ENCODE measurements at regions not wholly inside any gene's neighbourhood (a gene's known extent, or its start where the extent isn't known, plus 50 kb on each side); places are given as distances from the start of the nearest gene placed in this dataset.
"Not testable (repeated sequence)": the region's sequence is repeated elsewhere in the genome, so short reads cannot be mapped to it uniquely, and the experiment has no call there.

GRCh38 chr1:217137210-217137881 lies 414.1 kb upstream of the ESRRG start:
- FAIRE-seq, result no peak

- FAIRE-seq, result no peak
Measured at GRCh38 chr1:217136895-217137205, 413.6 kb upstream of the ESRRG start.

DNA sequence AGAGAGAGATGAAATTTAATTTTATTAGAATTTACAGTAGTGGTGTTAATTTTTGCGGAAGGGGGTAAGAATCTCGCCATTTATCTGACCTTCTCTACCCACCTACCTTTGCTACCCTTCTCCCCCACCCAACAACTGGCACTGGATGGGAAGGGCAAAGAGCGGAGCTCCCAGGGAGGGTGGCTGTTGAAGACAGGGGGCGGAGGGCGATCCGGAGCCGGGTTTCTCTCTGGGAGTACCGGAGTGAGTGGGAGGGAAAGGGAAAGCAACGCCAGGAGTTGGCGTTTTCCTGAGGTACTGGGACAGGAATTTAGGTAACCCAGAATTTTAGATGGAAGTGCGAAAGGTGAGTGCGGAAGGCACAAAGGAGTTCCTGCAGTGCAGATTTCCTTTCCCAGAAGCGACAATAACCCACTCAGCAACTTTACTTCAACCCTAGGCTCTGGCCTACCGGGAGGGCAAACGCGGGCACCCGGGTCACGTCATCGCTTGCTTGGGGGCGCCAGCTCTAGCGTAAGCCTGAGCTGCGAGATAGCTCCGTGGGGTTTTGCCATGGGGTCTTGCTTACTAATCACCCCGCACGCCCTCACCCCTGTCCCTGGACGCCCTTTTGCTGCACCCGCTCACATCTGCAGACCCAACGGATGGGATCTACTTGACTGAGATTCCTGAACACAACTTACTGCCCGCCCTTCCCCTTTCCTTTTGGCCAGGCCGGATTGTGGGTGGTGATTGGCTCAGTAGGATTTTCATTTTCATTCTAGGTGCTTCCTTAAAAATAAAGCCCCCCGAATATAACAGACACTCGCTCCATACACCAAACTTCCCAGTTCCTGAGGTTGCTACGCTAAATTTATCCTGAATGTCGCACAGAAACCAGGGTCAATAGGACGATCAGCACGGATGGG lies 413.0 kb upstream of the ESRRG start:
- no peak for FAIRE-seq

GRCh38 chr1:217135569-217135915 lies 412.3 kb upstream of the ESRRG start:
- no peak for FAIRE-seq

DNA sequence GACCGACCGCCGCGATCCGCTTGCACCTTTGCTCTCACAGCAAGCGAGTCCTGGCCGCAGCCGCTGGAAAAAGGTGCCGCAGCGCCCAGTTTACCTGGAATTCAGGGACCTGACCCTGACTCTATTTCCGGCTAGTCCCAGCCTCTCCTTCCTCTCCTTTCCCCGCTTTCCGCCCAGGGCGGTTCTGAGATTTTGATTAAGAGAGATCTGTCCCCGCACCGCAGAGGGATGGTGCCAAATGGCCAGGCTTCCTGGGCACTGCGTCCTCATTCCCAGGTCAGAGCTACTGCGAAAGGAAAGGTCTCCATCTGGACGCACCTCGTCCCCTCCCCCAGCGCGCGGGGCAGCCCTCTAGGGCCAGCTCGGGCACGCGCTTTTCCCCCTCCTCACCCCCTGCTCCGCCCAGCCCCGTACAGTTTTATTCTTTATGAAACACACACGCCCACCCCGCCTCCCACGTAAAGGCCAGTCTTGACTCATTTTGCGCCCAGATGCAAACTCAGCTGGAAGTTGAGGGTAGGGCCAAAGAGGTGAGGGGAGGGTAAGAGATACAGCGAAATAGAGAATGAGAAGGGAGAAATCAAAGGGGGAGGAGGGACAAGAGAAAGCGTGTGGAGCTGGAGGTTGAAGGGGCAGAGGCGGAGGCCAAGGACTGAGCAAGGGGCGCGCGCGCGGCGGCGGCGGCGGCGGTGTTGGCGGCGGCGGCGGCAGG lies 411.8 kb upstream of the ESRRG start:
- FAIRE-seq, result no peak

DNA sequence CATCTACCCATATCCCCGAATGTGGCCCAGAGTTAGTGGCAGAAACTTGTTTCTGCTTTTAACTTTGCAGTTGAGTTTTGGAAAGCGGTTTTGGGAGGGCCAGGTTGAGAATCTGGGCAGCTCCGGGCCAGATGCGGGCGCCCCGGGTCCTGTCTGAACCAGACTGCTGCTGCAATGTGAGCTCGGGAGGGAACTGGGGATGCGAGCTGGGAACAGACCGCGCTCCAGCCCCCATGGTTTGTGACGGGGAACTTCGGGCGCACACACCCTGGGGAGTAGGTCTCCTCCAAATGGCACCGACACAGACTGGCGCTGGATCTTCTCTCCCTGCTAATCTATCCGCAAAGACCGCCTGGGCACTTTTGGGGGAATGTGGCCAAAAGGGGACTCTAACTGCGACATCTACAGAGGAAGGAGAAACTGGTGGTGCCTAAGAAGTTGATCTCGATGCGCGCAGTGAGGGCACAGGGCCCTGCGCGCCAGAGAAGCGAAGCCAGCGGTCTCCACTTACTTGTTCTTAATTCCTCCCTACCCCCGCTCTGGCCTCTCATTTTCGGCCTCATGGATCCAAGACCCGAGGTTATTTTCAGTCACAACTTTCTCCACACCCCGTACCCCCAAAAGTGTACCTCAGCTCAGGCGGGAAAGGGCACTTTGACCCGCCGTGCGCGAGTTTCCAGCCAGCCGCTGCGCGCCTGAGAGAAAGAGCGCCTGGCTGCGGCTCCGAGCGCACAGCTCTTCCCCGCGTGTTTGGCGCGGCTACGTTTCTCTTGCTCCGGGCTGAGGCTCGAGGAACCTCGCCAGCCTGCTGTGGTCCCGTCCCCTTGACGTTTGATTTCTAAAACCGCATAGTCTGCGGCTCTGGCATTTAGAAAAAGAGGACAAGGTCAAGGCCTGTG lies 411.0 kb upstream of the ESRRG start:
- no peak for FAIRE-seq

DNA sequence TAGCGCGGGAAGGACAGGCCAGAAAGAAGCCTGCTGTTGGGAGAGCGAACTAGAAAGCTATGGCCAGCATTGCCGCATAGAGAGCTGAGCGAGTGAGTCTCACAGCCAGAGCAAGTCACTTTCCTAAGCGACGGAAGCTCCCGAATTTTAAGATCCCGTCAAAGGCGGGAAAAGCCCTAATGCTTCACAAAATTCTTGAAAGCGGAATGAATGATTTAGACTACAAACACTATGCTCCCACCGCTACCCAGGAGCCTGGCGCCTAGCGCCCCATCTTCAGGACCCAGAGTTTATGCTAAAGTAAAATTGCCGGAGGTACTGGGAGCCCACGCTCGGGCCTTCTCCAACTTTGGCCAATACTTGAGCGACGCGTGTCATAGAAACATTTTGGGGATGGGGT lies 409.9 kb upstream of the ESRRG start:
- no peak for FAIRE-seq

GRCh38 chr1:217123340-217123739 lies 400.1 kb upstream of the ESRRG start:
- not testable (repeated sequence) for FAIRE-seq

DNA sequence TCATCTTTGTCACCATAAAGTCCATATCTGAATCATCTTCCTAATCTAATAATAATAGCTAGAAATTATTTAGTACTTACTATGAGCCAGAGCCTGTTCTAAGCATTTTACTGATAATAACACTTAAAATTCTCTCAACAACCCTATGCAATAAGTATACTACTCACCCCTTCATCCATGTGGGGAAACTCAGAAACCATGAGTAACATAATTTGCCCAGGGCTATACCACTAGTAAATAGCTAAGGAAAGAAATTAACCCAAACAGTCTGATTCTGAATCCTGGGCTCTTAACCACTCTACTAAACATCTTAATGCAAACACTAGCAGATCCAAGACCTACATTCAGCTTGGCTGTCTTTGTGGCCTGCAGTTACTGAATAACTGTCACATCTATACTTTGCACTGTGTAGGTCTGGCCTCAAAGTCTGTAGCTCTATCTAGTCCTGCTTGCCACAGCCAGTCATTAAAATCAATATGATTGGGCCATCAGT lies 394.8 kb upstream of the ESRRG start:
- no peak for FAIRE-seq

DNA sequence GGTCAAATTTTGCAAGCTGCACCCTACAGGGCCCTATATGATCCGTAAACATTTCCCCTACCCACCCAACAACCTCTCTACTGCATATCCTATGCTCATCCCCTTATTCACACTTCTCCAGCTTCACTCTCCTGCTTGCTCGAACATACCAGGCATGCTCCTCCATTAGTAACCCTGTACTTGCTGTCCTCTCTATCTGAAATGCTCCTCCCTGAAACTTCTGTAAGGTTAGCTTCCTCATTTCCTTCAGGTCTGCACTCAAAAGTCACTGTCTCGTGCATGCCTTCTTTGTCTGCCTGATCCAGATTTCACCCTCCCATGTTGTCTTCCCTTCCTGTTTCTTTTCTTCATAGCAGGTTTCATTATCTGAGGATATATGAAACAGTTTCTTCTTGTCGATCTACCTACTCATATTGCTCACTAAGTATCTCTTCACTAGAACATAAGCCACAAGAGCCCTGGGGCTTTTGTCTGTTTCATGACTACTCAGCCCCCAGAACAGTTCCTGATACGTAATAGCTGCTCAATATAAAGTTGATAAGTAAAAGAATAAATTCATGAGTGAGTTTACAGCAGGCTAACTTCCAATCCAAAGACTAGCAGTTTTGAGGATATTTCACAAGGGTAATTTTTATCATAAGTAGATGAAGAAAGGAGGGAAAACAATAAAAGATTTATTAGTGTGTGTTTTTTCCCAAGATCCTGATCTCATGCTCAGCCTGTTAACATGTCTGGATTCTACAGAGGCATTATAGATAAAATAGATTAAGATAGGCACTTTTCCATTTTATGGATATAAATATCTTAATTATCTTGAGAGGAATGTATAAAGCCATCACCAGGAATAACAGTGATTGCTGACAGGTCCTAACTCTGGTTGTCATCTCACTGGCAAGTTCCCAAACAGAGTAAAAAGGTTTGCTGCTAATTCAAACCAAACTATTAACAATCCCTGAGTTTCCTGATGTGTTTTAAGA lies 392.5 kb upstream of the ESRRG start:
- FAIRE-seq, result no peak

- no peak for FAIRE-seq
Measured at GRCh38 chr1:217109928-217110327, 386.7 kb upstream of the ESRRG start.

- FAIRE-seq, result no peak
Measured at GRCh38 chr1:217106231-217106901, 383.1 kb upstream of the ESRRG start.

DNA sequence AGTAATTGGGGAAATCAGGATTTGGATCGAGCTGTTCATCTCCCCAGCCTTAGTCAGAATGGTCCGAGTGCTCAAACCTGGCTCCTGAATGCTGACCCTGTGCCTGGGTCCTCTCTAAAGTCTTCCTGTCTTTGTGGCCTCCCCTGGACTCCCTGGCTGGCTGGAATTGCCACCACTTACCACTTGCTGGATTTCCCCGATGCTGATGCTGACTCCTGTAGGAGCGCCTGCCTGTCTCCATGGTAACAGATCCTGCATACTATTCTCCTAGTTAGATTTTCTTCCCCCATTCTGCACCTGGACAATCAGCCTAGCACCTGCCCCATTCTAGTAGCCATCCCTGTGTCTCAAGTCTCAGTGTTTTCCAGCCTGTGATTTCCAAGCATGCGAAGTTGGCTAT lies 382.2 kb upstream of the ESRRG start:
- no peak for FAIRE-seq

DNA sequence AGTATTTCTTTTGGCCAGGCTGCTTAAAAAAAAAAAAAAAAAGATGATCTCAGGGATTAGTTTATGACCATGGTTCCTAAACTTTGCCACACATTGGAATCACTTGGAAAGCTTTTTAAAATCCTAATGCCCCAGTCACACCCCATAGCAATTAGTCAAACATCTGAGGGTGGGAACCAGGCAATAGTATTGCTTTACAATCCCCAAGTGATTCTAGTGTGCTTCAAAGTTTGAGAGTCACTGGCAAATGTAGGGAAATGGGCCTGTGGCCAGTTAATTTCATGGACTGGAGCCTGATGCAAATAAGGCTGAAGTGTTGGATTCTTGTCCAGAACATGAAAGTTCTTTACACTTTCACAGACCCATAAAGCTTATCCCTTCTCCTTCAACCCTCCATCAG lies 374.6 kb upstream of the ESRRG start:
- no peak for FAIRE-seq

DNA sequence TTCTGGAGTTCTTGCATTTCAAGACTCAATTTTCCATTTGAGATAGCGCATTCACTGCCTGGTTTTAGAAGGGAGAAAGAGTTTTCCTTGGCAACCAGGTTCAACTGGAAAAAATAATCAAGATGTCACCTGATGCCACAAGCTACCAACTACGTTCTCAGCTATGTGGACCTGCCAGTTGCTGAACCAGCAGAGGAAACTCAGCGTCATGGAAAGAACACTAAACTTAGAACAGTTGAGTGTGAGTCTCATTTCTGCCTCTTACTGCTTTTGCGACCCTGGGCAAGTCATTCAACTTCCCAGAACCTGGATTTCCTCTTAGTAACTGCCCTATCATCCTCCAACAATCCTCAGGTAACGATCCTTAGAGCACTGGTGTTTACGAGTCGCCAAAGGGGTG lies 373.0 kb upstream of the ESRRG start:
- no peak for FAIRE-seq

- no peak for FAIRE-seq
Measured at GRCh38 chr1:217095050-217095622, 371.9 kb upstream of the ESRRG start.

DNA sequence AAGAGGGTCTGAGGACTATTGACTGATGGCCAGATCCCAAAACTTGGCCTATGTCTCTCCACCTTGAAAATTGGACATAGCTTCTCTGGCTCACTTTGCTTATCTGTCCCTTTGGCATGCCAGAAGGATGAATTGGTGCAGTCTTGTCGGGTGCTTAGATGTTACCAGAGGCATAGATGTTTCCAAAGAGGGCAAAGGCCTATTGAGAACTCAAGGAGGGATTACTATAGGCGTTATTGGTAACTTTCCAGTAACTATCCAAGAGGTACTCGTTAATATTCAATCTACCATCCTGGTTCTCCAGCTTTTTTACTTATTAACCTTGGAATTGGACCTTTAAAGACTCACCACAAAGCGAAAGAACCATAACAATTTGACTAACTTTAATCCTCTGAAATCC lies 368.3 kb upstream of the ESRRG start:
- no peak for FAIRE-seq

DNA sequence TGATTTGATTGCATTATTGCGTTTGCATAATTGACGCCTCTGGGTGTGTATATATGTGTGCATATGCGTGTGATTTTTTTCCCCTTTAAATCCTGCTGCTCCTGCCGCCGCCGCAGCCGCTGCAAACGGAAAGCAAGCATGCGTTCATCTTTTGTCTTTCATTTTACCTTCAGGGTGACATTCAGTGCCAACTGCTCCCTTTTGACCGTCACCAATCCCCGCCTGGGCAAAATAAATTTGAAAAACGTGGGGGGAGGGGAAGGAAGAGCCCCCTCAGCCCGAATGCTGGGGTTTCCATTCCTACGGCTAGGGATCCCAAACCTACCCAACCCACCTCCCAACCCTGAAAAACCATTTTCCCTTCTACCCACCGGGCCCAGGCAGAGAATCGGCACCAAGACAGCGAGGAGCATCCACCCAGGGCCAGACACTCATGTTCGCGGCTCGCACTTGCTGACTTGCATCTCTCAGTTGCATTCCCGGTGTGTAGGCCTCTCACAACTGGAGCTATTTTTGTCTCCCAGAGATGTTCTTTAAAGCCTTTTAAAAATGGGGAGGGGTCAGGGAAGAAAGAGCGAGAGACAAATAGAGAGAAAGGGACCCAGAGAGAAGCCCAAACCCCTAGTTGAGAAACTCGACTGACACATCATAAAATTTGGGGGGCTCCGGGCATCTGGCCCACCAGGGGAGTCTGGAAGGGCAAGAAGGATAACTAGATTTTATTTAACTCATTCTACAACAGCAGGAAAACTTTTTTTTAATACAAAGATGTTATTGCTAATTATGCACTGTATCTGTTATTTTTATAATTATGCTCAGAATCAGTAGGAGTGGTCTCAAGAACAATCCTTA lies 367.1 kb upstream of the ESRRG start:
- FAIRE-seq, result no peak

- no peak for FAIRE-seq
Measured at GRCh38 chr1:217089361-217090014, 366.3 kb upstream of the ESRRG start.
